ENCODE measurements at regions not wholly inside any gene's neighbourhood (a gene's known extent, or its start where the extent isn't known, plus 50 kb on each side); places are given as distances from the start of the nearest gene placed in this dataset.

GRCh38 chr14:26932606-26933005, 334.8 kb upstream of the NOVA1 start:
- Histone ChIP-seq H3K9ac (ENCODE audit: low read length) (no peak overlapping the region), H3K4me1 (ENCODE audit: control insufficient read depth in 2 of 2, insufficient read depth in 2 of 2, low read length in 2 of 2) (no peaks in the 10 kb centered on the region), H3K36me3 (replicated peaks in 1 of 2; ENCODE audit: control extremely low read depth in 1 of 2, control insufficient read depth in 1 of 2, extremely low read depth in 1 of 2, insufficient read depth in 2 of 2, low read length in 1 of 2) (no peaks in the 10 kb centered on the region), H3K79me2 (ENCODE audit: control insufficient read depth, insufficient read depth, low read length) (no peaks in the 10 kb centered on the region), H4K20me1 (ENCODE audit: control insufficient read depth, insufficient read depth, low read length, poor library complexity, severe bottlenecking) (no peaks in the 10 kb centered on the region), H2AFZ (ENCODE audit: insufficient read depth, low read depth, low read length, poor library complexity, severe bottlenecking) (no peak overlapping the region), H3K4me3 (ENCODE audit: control extremely low read depth in 1 of 5, extremely low read depth in 1 of 5, insufficient read depth in 1 of 5, low read depth in 2 of 5, low read length in 4 of 5) (no peak overlapping the region), H3K27ac (ENCODE audit: low read length in 2 of 2) (no peak overlapping the region), H3K27me3 (replicated peaks in 1 of 4; ENCODE audit: control extremely low read depth in 1 of 4, control insufficient read depth in 3 of 4, insufficient read depth in 4 of 4, low read length in 3 of 4) (no peaks in the 10 kb centered on the region), H3K9me3 (ENCODE audit: control extremely low read depth in 1 of 3, control insufficient read depth in 2 of 3, insufficient read depth in 1 of 3, low read length in 2 of 3) (no peaks in the 10 kb centered on the region), H3K4me2 (replicated peaks; ENCODE audit: low read depth, low read length, poor library complexity, severe bottlenecking) (no peak overlapping the region)
- CTCF ChIA-PET = no interaction called here
- TF ChIP-seq, protein P1, sequence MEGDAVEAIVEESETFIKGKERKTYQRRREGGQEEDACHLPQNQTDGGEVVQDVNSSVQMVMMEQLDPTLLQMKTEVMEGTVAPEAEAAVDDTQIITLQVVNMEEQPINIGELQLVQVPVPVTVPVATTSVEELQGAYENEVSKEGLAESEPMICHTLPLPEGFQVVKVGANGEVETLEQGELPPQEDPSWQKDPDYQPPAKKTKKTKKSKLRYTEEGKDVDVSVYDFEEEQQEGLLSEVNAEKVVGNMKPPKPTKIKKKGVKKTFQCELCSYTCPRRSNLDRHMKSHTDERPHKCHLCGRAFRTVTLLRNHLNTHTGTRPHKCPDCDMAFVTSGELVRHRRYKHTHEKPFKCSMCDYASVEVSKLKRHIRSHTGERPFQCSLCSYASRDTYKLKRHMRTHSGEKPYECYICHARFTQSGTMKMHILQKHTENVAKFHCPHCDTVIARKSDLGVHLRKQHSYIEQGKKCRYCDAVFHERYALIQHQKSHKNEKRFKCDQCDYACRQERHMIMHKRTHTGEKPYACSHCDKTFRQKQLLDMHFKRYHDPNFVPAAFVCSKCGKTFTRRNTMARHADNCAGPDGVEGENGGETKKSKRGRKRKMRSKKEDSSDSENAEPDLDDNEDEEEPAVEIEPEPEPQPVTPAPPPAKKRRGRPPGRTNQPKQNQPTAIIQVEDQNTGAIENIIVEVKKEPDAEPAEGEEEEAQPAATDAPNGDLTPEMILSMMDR (IDR thresholded peaks at IDR 0.05) = no peak
- no peak for TF ChIP-seq EZH2 (IDR thresholded peaks at IDR 0.05; ENCODE audit: borderline replicate concordance, insufficient read depth, low read depth, low read length, poor library complexity, severe bottlenecking)
- POLR2A ChIA-PET = no interaction called here
- no peak overlapping the region for H3K4me3 Mint-ChIP-seq
- ATAC-seq (ENCODE audit: low read depth) (no peak), DNase-seq (no peak)
- H3K27ac Mint-ChIP-seq = no peak overlapping the region
- WGBS (ENCODE audit: insufficient coverage) = 78% methylated on average over 4 of the region's 4 CpGs
- no peaks in the 10 kb centered on the region for H3K4me1 Mint-ChIP-seq
- H3K9me3 Mint-ChIP-seq (ENCODE audit: insufficient read depth) = peaks cover 4% of the 10 kb centered on the region
- H3K27me3 Mint-ChIP-seq = no peaks in the 10 kb centered on the region
- intact Hi-C loops (cut with micrococcal nuclease) = no loop called here

DNA sequence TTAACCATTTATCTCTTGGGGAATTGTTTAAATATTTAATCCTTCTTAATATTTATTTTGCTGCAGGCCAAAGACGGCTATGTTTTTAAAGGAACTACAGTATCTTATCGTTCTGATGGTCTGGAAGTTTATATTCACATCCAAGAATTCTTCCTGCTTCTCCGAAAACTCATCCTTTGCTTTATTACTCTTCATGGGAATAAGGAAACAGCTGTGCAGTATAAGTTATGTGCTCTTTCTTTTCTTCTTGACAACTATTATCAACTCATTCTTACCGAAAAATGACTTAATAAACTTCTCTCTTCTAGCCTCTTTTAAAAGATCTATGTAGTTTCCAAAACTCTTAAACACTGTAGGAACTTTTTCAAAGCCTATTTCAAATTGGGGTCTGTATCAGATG, 335.6 kb upstream of the NOVA1 start:
- Histone ChIP-seq H3K9ac (ENCODE audit: low read length) (no peak overlapping the region), H3K36me3 (replicated peaks in 1 of 2; ENCODE audit: control extremely low read depth in 1 of 2, control insufficient read depth in 1 of 2, extremely low read depth in 1 of 2, insufficient read depth in 2 of 2, low read length in 1 of 2) (no peaks in the 10 kb centered on the region), H3K27ac (ENCODE audit: low read length in 2 of 2) (no peak overlapping the region), H3K4me1 (ENCODE audit: control insufficient read depth in 2 of 2, insufficient read depth in 2 of 2, low read length in 2 of 2) (no peaks in the 10 kb centered on the region), H3K4me2 (replicated peaks; ENCODE audit: low read depth, low read length, poor library complexity, severe bottlenecking) (no peak overlapping the region), H3K4me3 (ENCODE audit: control extremely low read depth in 1 of 5, extremely low read depth in 1 of 5, insufficient read depth in 1 of 5, low read depth in 2 of 5, low read length in 4 of 5) (no peak overlapping the region), H3K27me3 (replicated peaks in 1 of 4; ENCODE audit: control extremely low read depth in 1 of 4, control insufficient read depth in 3 of 4, insufficient read depth in 4 of 4, low read length in 3 of 4) (no peaks in the 10 kb centered on the region), H2AFZ (ENCODE audit: insufficient read depth, low read depth, low read length, poor library complexity, severe bottlenecking) (no peak overlapping the region), H3K79me2 (ENCODE audit: control insufficient read depth, insufficient read depth, low read length) (no peaks in the 10 kb centered on the region), H4K20me1 (ENCODE audit: control insufficient read depth, insufficient read depth, low read length, poor library complexity, severe bottlenecking) (no peaks in the 10 kb centered on the region), H3K9me3 (ENCODE audit: control extremely low read depth in 1 of 3, control insufficient read depth in 2 of 3, insufficient read depth in 1 of 3, low read length in 2 of 3) (no peaks in the 10 kb centered on the region)
- ATAC-seq (ENCODE audit: low read depth) = no peak
- no CpG with 5 or more reads among the region's 4 CpGs for WGBS (ENCODE audit: insufficient coverage)
- Mint-ChIP-seq H3K9me3 (ENCODE audit: insufficient read depth) (peaks cover 3% of the 10 kb centered on the region), H3K4me3 (no peak overlapping the region), H3K4me1 (no peaks in the 10 kb centered on the region), H3K27ac (no peak overlapping the region), H3K27me3 (no peaks in the 10 kb centered on the region)
- intact Hi-C loops (cut with micrococcal nuclease) = no loop called here
- no peak for DNase-seq
- TF ChIP-seq, protein P1 (IDR thresholded peaks at IDR 0.05) = no peak
- no peak for TF ChIP-seq EZH2 (IDR thresholded peaks at IDR 0.05; ENCODE audit: borderline replicate concordance, insufficient read depth, low read depth, low read length, poor library complexity, severe bottlenecking)
- POLR2A ChIA-PET = no interaction called here
- CTCF ChIA-PET = no interaction called here
